Activated CD4-positive, alpha-beta T cell treated with anti-CD3 and anti-CD28 coated beads for 48 hours (primary cell): ENCODE measurements at regions not wholly inside any gene's neighbourhood (a gene's known extent, or its start where the extent isn't known, plus 50 kb on each side); places are given as distances from the start of the nearest gene placed in this dataset.
"Not testable (repeated sequence)": the region's sequence is repeated elsewhere in the genome, so short reads cannot be mapped to it uniquely, and the experiment has no call there.

Experiments
- DNase-seq: peaks from one replicate; pipeline ENCODE4 v3.0.0-alpha.2; 2020

- no peak for DNase-seq
These were observed 70.1 kb downstream of the FBXO4 start for GRCh38 chr5:41995193-41995592.

- DNase-seq: no peak
These were observed 76.6 kb downstream of the FBXO4 start for GRCh38 chr5:42001673-42002072.

- DNase-seq: not testable (repeated sequence)
These were observed 78.8 kb downstream of the FBXO4 start for GRCh38 chr5:42003852-42004251.

GRCh38 chr5:42005561-42006153 is 80.6 kb downstream of the FBXO4 start:
- no peak for DNase-seq

- DNase-seq: no peak
These were observed 88.5 kb downstream of the FBXO4 start for GRCh38 chr5:42013561-42013960.

DNA sequence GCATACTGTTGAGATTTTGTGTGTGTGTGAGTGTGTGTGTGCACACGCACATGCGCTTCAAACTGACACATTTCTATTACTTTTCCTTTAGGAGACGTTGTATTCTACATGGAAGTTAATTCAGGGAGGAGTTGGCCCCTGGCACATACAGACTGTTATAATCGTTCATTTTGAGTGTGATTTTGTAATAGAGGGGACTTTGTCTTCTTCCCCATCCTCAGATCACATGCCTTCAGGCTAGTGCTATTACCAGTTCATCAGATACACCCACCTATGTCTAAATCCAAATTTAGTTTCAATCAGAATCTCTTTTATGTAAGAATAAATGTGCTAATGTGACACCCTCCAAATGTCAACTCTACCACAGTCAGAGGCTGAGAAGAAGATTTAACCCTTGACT is 90.2 kb downstream of the FBXO4 start:
- no peak for DNase-seq

DNA sequence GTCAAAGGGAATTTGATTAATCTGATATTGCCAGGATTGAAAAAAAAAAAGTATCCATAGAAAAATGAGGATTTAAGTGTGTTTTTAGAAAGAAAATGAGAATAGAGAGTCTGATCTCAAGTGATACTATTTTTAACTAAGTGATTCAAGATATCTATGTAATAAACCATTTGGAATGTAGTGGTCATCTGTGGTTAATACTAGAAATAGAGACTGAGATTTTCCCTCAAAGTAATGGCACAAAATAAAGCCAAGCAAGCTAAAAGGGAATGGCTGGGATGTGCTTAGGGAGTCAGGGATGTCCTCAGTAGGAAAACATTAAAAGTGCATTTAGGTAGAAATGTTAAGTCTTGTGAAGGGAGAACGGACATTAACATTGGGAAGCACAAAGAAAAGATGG is 90.6 kb downstream of the FBXO4 start:
- DNase-seq: no peak

- no peak for DNase-seq
These were observed 95.9 kb downstream of the FBXO4 start for GRCh38 chr5:42020788-42021530.

DNA sequence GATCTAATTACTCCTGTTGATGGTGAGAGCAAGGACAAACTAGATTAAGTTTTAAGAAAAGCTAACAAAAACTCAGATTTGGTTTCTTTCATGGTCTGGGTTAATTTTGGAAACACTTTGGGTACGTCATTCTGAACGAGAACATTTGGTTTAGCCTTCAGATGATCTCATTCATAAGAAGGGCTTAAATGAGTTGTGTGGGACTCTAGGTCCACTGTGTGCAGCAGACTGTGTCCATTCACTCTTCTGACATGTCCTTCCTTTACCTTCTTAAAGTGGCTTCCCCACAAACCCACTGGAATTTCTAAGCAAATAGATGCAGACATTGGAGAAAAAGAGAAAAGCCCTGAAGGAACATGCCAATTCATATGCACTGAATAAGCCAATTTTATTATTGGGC is 96.8 kb downstream of the FBXO4 start:
- DNase-seq: no peak

DNA sequence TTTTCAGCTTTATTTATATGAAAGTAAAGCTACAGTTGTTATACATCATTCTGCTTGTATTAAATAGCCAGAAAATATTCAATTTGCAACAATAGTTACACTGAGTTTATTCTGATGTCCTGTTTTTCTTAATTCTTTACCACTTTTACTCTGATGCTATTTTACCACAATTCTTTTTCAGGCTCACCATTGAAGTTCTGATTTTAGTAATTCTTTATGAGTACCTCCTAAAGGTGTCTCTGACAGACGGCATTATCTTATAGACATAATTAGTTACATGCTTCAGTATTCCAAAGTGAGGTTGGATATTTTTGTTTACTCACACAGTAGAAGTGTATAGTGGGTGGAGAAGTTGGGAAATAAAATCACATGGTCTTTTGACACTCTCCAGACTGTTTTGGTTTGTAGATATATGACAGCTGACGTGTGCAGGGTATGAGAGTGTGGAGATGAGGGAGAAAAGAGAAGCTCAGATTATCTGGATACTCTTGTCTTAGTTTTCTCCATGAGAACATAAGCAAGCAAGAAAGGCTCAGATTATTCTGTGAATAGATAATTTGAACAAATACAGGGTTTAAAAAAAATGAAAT is 97.4 kb downstream of the FBXO4 start:
- no peak for DNase-seq

DNA sequence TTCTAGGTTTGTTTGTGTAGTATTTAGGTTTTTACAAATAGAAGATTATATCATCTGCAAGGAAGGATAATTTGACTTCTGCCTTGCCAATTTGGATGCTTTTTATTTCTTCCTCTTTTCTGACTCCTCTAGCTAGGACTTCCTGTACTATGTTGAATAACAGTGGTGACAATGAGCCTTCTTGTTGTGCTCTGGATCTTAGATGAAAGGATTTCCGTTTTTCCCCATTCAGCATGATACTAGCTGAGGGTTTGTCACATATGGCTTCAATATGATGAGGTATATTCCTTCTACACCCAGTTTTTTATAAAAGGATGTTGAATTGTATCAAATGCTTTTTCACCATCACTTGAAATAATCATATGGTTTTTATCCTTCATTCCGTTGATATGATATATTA is 101.4 kb downstream of the FBXO4 start:
- DNase-seq: no peak

DNA sequence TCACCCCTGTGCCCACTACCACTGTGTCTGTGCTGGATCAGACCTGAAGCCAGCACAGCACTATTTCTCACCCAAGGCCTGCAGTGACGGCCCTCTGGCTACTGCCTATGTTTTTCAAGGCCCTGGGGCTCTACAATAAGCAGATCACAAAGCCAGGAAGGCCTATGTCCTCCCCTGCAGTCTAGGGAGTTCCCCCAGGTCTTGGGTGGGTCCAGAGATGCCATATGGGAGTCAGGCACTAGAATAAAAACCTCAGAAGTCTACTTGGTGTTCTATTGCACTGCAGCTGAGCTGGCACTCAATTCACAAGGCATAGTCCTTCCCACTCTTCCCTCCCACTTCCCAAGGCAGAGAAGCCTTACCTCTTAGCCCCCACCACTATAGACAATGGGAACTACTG is 107.1 kb downstream of the FBXO4 start:
- DNase-seq: no peak

DNA sequence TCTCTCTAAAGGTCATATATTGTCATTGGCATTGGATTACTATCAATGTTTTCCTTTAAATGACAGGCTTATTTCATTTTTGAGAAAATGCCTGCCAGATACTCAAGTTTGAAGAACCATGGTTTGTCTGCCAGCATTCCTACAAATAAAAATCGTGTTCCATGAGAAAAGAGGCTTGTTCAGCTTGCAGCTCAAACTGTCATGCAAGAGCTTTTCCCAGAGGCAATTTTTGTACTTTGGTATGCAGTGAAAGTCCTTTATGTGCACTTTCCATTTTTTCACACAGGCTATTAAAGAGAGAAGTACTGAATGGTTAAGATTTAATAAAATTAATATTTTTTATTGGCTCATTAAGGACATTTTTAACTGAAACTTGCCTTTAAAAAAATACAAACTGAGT is 110.4 kb downstream of the FBXO4 start:
- DNase-seq: no peak

- DNase-seq: no peak
These were observed 111.3 kb downstream of the FBXO4 start for GRCh38 chr5:42036379-42036778.

GRCh38 chr5:42037379-42037932 is 112.4 kb downstream of the FBXO4 start:
- DNase-seq: no peak

GRCh38 chr5:42043400-42043799 is 118.3 kb downstream of the FBXO4 start:
- DNase-seq: no peak

- peak; percentile 67 for DNase-seq
These were observed 132.2 kb downstream of the FBXO4 start for GRCh38 chr5:42057254-42057690.

DNA sequence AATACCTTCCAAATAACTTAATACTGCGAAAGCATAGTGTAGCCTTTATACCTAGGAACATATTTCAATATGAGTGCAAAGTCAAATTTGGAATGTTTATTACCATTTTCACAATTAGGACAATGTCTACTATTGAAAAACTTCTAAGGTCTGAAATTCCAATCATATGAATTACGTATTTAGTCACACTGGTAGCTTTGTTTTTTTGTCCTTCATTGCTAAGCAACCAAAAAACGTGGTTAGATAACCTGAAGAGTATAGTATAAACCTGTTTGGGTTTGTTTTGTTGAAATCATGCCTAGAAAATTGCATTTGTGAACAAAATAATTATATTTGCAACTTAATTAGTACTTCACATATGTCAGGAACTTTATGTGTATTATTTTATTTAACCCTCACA is 134.2 kb downstream of the FBXO4 start:
- no peak for DNase-seq

DNA sequence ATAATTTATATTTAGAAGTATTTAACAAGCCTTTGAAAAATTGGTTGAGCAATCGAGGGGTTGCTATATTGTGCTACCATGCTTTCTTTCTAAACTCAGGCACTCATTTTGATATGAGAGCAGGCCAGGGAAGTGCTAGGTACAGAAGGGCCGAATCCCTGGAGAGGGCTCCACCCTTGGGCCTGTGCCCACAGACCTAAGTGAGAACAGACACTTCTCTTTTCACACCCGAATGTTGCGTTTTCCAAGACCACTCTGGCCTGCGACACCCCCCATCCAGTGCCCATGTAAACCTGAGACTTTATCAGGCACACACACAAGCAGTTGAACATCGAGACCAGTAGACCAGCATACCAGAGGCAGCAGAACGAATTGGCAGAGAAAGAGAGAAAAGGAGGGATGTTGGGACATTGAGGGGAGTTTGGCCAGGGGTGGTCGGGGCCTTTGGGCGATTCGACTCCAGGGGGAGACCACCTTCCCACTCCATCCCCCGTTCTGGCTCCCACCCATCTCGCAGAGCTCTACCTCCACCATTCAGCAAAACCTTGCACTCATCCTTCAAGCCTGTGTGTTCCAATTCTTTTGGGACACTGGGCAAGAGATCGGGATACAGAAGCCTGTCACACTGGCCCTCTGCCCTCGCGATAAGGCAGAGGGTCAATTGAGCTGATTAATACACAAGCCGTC is 134.8 kb downstream of the FBXO4 start:
- DNase-seq: no peak

DNA sequence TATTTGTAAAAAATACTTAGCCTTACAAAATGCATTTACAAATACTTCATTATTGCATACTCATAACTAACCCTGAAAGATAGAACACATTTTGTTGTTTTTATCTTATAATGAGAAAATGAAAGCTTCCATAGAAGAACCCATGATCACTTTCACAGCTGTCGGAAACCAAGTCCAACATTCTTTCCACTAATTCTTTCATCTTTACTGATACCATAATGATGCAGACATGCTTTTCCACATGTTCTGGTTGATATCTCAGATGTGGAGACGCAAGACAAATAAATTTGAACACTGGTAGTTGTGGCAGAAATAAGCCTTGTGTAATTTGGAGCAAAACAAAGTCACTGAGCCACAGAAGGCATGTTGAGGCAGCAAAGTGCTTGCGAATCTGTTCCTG is 136.0 kb downstream of the FBXO4 start:
- DNase-seq: no peak

DNA sequence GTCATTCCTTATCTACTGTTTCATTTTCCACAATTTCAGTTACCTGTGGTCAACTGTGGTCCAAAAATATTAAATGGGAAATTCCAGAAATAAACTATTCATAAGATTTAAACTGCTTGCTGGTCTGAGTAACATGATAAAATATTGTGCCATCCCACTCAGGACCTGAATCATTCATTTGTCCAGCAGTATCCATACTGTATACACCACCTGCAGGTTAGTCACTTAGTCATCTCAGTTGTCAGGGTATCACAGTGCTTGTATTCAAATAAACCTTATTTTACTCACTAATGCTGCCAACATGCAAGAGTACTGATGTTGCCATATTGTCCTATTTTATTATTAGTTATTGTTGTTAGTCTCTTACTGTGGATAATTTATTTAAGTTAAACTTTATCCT is 139.7 kb downstream of the FBXO4 start:
- no peak for DNase-seq

DNA sequence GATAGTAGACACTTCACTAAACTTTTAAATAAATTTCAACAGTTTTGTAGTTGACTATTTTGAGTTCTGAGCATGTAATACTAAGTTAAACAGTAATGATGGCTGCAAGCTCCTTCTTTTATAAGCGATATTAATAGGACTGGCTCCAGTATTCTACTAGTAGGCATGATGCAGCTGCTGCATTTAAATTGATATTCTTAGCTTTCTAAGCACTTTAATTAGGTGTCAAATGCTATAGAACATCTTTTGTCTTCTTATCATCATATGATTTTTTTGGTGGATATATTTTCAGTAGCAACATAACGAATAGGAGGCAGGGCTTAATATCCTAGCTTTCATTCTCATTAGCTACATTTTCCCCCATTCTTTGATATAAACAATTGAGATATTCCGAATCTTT is 141.1 kb downstream of the FBXO4 start:
- DNase-seq: no peak

- no peak for DNase-seq
These were observed 149.3 kb downstream of the FBXO4 start for GRCh38 chr5:42074353-42074752.

DNA sequence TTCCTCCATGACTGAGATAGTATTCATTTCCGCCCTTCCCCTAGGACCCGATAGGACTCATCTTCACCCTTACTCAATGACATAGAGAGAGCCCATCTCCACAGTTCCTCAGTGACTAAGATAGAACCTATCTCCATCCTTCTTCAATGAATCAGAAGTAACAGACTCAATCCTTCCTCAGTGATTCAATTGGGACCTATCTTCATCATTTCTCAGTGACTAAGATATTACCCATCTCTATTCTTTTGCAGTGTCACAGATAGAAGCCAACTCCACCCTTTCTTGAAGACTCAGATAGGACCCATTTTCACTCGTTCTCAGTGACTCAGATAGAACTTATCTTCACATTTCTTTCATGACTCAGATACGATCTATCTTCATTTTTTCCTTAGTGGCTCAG is 164.6 kb downstream of the FBXO4 start:
- DNase-seq: no peak
